OCI-M1 (cell line): ENCODE measurements at regions not wholly inside any gene's neighbourhood (a gene's known extent, or its start where the extent isn't known, plus 50 kb on each side); places are given as distances from the start of the nearest gene placed in this dataset.
A peak's percentile ranks its signal among the peaks of the same experiment; 100 is the strongest.

Experiments used
- DNase-seq: peaks from one replicate; lab custom pipeline; 2025; lab: John Stamatoyannopoulos, UW

- DNase-seq = peak; percentile 44
Measured at GRCh38 chr20:59403261-59403961, 103.0 kb downstream of the EDN3 start.

- DNase-seq = no peak
Measured at GRCh38 chr20:59403962-59404314, 103.5 kb downstream of the EDN3 start.

- no peak for DNase-seq
Measured at GRCh38 chr20:59404749-59405148, 104.3 kb downstream of the EDN3 start.

- DNase-seq = no peak
Measured at GRCh38 chr20:59405226-59406200, 105.1 kb downstream of the EDN3 start.

GRCh38 chr20:59406446-59406845 is 106.0 kb downstream of the EDN3 start:
- no peak for DNase-seq

GRCh38 chr20:59411170-59411569 is 110.8 kb downstream of the EDN3 start:
- no peak for DNase-seq

- DNase-seq = no peak
Measured at GRCh38 chr20:59411589-59411988, 111.2 kb downstream of the EDN3 start.

GRCh38 chr20:59412181-59412580 is 111.8 kb downstream of the EDN3 start:
- DNase-seq = no peak

- DNase-seq = peak; percentile 1
Measured at GRCh38 chr20:59412875-59413284, 112.5 kb downstream of the EDN3 start.

- DNase-seq = no peak
Measured at GRCh38 chr20:59413326-59413865, 113.0 kb downstream of the EDN3 start.

- no peak for DNase-seq
Measured at GRCh38 chr20:59414936-59415623, 114.7 kb downstream of the EDN3 start.

- DNase-seq = no peak
Measured at GRCh38 chr20:59416916-59417315, 116.5 kb downstream of the EDN3 start.

- DNase-seq = no peak
Measured at GRCh38 chr20:59421089-59421488, 120.7 kb downstream of the EDN3 start.

GRCh38 chr20:59421920-59422637 is 121.7 kb downstream of the EDN3 start:
- no peak for DNase-seq

- no peak for DNase-seq
Measured at GRCh38 chr20:59422872-59423544, 122.6 kb downstream of the EDN3 start.

- DNase-seq = no peak
Measured at GRCh38 chr20:59424976-59425375, 124.6 kb downstream of the EDN3 start.

GRCh38 chr20:59425572-59425971 is 125.2 kb downstream of the EDN3 start:
- DNase-seq = no peak

- no peak for DNase-seq
Measured at GRCh38 chr20:59428006-59428405, 127.6 kb downstream of the EDN3 start.

GRCh38 chr20:59428441-59429205 is 128.2 kb downstream of the EDN3 start:
- no peak for DNase-seq

- DNase-seq = peak; percentile 11
Measured at GRCh38 chr20:59429396-59429795, 129.0 kb downstream of the EDN3 start.
